ENCODE measurements at regions not wholly inside any gene's neighbourhood (a gene's known extent, or its start where the extent isn't known, plus 50 kb on each side); places are given as distances from the start of the nearest gene placed in this dataset.

DNA sequence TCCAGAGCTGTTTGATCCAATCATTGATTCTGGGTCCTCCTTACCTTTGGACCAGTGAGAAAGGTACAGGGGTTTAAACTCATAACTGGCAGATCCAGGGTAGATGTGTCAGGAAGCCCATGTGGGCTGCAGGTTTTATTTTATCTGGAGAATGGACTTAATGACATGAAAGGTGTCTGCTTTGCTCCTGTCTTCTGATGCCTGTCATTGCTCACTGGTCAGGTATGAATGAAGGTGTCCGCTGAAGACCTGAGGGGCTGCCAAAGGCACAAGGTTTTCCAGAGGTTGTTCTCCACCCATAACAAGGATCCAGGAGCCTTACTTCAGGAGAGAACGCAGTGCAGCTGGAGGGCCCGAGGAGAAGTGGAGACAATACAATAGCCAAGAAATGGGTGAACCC, 74.2 kb downstream of the CHRNA1 start:
- H4K20me1 ChIP-seq (ENCODE audit: control insufficient read depth, insufficient read depth, low read depth, low read length) = no peaks in the 10 kb centered on the region
- TF ChIP-seq EZH2phosphoT487 (IDR thresholded peaks at IDR 0.05; ENCODE audit: borderline replicate concordance, low read length) = no peak
- TF ChIP-seq, protein P1, sequence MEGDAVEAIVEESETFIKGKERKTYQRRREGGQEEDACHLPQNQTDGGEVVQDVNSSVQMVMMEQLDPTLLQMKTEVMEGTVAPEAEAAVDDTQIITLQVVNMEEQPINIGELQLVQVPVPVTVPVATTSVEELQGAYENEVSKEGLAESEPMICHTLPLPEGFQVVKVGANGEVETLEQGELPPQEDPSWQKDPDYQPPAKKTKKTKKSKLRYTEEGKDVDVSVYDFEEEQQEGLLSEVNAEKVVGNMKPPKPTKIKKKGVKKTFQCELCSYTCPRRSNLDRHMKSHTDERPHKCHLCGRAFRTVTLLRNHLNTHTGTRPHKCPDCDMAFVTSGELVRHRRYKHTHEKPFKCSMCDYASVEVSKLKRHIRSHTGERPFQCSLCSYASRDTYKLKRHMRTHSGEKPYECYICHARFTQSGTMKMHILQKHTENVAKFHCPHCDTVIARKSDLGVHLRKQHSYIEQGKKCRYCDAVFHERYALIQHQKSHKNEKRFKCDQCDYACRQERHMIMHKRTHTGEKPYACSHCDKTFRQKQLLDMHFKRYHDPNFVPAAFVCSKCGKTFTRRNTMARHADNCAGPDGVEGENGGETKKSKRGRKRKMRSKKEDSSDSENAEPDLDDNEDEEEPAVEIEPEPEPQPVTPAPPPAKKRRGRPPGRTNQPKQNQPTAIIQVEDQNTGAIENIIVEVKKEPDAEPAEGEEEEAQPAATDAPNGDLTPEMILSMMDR (IDR thresholded peaks at IDR 0.05; ENCODE audit: low read depth, low read length, poor library complexity, severe bottlenecking) = no peak
- H3K79me2 ChIP-seq (ENCODE audit: control insufficient read depth, low read length) = no peaks in the 10 kb centered on the region
- no peaks in the 10 kb centered on the region; the same call in 1 of the 2 replicates for H3F3A ChIP-seq (ENCODE audit: control insufficient read depth, insufficient read depth)
- H3K27ac ChIP-seq (ENCODE audit: low read depth, low read length) = no peak overlapping the region
- no peak overlapping the region for H3K4me2 ChIP-seq (ENCODE audit: low read length)
- H3K36me3 ChIP-seq (ENCODE audit: control insufficient read depth, low read length) = no peaks in the 10 kb centered on the region
- H3K4me1 ChIP-seq (ENCODE audit: control insufficient read depth, low read length) = peaks cover 9% of the 10 kb centered on the region
- H3K4me3 ChIP-seq (ENCODE audit: low read length) = no peak overlapping the region
- no peaks in the 10 kb centered on the region for H3K9me3 ChIP-seq (ENCODE audit: control insufficient read depth, insufficient read depth, low read length)
- peaks cover 12% of the 10 kb centered on the region; the same call in 1 of the 2 replicates for H3K27me3 ChIP-seq (ENCODE audit: control insufficient read depth, low read length)
- H3K9me2 ChIP-seq (replicated peaks; ENCODE audit: control insufficient read depth, low read length) = no peaks in the 10 kb centered on the region

DNA sequence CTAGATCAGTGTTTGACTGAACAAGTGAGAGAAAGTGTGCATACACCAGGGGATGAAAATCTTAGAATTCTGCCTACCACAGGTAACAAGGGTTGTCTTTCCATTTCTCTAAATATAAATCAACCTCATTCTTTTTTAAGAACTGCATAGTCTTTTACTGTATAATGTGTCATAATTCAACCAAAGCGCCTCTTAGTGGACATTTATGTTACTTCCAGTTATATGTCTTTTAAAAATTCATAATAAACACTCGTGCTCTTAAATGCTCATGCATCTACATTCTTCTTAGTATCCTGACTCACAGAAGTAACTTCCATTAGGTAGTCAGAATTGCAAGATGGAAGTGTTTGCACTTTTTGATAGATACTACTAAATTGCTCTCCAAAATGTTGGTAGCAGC, 76.2 kb downstream of the CHRNA1 start:
- no peak overlapping the region for H3K27ac ChIP-seq (ENCODE audit: low read depth, low read length)
- H3K4me2 ChIP-seq (ENCODE audit: low read length) = peak overlapping the region; percentile 6; the same call in 1 of the 2 replicates
- peaks cover 11% of the 10 kb centered on the region for H3K27me3 ChIP-seq (ENCODE audit: control insufficient read depth, low read length)
- no peak overlapping the region for H3K4me3 ChIP-seq (ENCODE audit: low read length)
- H3K9me3 ChIP-seq (ENCODE audit: control insufficient read depth, insufficient read depth, low read length) = no peaks in the 10 kb centered on the region
- TF ChIP-seq, protein P1 (IDR thresholded peaks at IDR 0.05; ENCODE audit: low read depth, low read length, poor library complexity, severe bottlenecking) = peak; percentile 67
- TF ChIP-seq EZH2phosphoT487 (IDR thresholded peaks at IDR 0.05; ENCODE audit: borderline replicate concordance, low read length) = no peak
- no peaks in the 10 kb centered on the region; the same call in 1 of the 2 replicates for H3F3A ChIP-seq (ENCODE audit: control insufficient read depth, insufficient read depth)
- peaks cover 16% of the 10 kb centered on the region for H3K4me1 ChIP-seq (ENCODE audit: control insufficient read depth, low read length)
- no peaks in the 10 kb centered on the region for H4K20me1 ChIP-seq (ENCODE audit: control insufficient read depth, insufficient read depth, low read depth, low read length)
- no peaks in the 10 kb centered on the region for H3K9me2 ChIP-seq (replicated peaks; ENCODE audit: control insufficient read depth, low read length)
- H3K79me2 ChIP-seq (ENCODE audit: control insufficient read depth, low read length) = no peaks in the 10 kb centered on the region
- H3K36me3 ChIP-seq (ENCODE audit: control insufficient read depth, low read length) = no peaks in the 10 kb centered on the region

DNA sequence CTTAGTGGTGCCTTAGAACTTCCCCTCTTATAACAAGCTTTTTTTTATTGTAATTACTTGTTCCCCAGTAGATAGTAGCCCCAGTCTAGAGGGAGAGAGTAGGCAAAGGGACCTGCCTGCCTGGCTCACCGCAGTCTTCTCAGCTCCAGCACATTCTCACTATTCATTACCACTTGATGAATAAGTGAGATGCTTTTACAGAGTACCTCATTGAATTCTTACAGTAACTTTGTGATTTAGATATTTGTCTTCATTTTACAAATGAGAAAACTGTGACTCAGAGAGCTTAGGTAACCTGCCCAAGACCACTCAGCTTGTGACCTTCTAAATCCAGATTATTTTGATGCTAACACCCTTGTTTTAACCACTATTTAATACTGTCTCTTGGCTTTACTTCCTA, 77.8 kb downstream of the CHRNA1 start:
- no peaks in the 10 kb centered on the region for H3K36me3 ChIP-seq (ENCODE audit: control insufficient read depth, low read length)

More for the DNA sequence above, 77.8 kb downstream of the CHRNA1 start:
- Histone ChIP-seq H3K9me3 (ENCODE audit: control insufficient read depth, insufficient read depth, low read length) (no peaks in the 10 kb centered on the region), H3K27me3 (ENCODE audit: control insufficient read depth, low read length) (peaks cover 25% of the 10 kb centered on the region), H3F3A (ENCODE audit: control insufficient read depth, insufficient read depth) (no peaks in the 10 kb centered on the region; the same call in 1 of the 2 replicates), H3K4me2 (ENCODE audit: low read length) (no peak overlapping the region), H3K79me2 (ENCODE audit: control insufficient read depth, low read length) (no peaks in the 10 kb centered on the region), H3K4me1 (ENCODE audit: control insufficient read depth, low read length) (peaks cover 25% of the 10 kb centered on the region), H3K4me3 (ENCODE audit: low read length) (no peak overlapping the region), H4K20me1 (ENCODE audit: control insufficient read depth, insufficient read depth, low read depth, low read length) (no peaks in the 10 kb centered on the region), H3K27ac (ENCODE audit: low read depth, low read length) (no peak overlapping the region), H3K9me2 (replicated peaks; ENCODE audit: control insufficient read depth, low read length) (no peaks in the 10 kb centered on the region)
- TF ChIP-seq, protein P1 (IDR thresholded peaks at IDR 0.05; ENCODE audit: low read depth, low read length, poor library complexity, severe bottlenecking) = no peak
- TF ChIP-seq EZH2phosphoT487 (IDR thresholded peaks at IDR 0.05; ENCODE audit: borderline replicate concordance, low read length) = no peak

Data from DOHH2 (cell line).